ENCODE measurements at regions not wholly inside any gene's neighbourhood (a gene's known extent, or its start where the extent isn't known, plus 50 kb on each side); places are given as distances from the start of the nearest gene placed in this dataset.
"Not testable (repeated sequence)": the region's sequence is repeated elsewhere in the genome, so short reads cannot be mapped to it uniquely, and the experiment has no call there.

GRCh38 chr14:44385296-44385695 lies 121.8 kb downstream of the FSCB start:
- DNase-seq: not testable (repeated sequence)

GRCh38 chr14:44384601-44385293 lies 122.3 kb downstream of the FSCB start:
- DNase-seq: not testable (repeated sequence)

DNA sequence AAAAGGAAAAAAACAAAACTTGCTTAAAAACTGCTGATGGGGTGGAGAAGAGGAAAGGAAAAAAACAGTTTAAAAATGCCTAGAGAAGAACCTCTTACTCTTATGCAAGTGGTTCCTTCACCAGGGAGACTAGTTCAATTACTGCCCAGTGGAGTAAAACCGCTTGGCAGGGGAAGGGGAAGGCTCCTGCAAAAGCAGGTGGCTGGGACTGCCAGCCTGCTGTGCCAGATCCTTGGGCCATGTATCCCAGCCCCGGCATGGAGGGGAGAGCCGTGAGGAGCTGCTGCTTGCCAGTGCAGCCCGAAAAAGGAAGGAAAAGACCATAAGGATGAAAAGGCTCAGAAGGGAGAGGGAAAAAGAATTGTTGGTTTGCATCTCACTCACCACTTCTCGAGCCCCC lies 123.0 kb downstream of the FSCB start:
- no peak for DNase-seq

- no peak for DNase-seq
Observed at GRCh38 chr14:44383636-44384035, 123.4 kb downstream of the FSCB start.

GRCh38 chr14:44379292-44379977 lies 127.6 kb downstream of the FSCB start:
- DNase-seq: no peak

DNA sequence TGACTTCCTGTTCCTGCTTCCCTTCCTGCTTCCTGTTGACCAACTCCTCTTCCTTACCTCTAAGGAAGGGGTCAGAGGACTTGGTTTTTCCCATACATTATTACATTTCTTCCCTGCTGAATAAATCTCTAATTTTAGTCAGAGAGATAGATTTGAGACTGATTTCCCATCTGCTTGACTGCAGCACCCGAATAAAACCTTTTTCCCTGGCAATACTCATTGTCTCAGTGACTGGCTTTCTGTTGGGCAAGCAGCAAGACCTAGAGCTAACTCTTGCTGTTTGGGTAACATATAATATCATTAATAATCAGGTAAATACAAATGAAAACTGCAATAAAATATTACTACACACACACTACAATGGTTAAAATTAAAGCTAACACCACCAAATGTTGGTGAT lies 132.2 kb downstream of the FSCB start:
- DNase-seq: no peak

DNA sequence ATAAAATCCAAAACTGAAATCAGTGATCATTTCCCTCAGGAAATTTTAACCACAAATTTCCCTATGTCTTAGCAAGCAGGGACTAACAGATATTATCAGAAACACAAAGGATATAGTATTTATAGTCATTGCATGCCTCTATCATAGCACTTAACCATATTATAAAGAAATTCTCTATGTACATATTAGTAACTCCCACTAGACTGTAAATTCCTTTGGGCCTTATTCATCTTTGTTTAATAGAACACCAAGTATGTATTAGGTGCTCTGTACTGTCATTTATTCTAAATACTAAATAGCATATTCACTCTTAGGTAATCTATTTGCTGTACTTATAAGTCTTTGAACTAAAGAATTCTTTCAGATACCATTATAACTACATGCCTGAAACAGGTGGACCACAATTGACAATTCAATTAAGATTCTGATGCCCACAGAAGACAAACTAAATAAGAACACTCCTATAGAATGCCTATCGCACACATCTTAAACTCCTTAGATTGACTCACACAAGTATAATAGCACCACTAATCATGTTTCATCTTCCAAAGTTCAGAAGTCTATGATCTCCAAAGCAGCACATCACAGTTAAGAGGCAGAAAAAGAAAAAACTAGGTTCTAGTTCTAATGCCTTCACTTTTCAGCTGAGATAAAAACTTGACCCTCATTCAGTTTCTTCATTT lies 134.1 kb downstream of the FSCB start:
- no peak for DNase-seq

DNA sequence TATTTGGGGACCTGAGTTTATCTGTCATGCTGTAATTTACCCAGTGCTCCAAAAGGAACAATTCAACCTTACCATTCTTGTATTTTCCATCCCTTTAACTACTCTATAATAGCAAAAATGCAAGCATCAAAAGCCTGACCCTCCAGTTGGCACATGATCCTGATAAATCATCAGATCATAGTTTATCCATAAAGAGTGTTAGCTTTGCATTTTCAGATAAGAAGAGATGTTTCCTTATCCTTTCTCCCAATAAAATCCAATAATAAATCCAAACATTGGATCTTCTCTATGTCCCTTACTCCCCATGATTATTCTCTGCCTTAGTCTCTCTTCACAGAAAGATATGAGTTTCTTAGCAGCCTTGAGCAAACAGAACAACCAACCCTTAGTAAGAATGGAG lies 134.9 kb downstream of the FSCB start:
- DNase-seq: no peak

GRCh38 chr14:44370727-44371126 lies 136.4 kb downstream of the FSCB start:
- no peak for DNase-seq

DNA sequence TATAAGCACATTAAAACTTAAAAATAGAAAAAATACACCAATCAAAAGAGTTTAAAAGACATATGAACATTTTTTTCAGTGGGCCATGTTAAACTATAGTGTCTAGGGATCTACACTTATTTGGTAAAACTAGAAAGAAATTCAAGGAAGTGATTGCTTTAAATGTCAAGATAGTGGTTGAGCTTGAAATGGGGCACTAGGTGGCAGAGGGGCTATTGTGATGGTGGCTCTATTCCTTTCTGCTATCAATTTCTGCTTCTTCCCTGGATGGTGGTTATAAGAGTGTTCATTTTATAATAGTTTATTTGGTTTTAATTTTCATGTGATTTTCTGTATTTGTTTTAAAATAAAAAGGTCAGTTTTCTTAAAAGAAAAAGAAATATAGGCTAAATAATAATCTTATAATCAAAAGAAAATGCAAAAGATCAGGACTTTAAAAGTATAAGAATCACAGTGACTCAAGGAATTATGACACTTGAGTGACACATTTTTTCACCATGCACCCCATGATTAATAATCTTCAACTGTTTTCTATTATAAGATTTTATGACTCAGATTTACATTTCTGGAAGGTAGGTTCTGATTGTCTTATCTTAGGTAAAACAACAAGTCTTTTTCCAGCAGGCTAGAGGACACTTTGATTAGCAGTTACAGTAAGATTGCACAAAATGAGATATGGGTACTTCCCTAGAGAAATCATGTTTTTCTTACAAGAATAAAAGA lies 137.5 kb downstream of the FSCB start:
- no peak for DNase-seq

DNA sequence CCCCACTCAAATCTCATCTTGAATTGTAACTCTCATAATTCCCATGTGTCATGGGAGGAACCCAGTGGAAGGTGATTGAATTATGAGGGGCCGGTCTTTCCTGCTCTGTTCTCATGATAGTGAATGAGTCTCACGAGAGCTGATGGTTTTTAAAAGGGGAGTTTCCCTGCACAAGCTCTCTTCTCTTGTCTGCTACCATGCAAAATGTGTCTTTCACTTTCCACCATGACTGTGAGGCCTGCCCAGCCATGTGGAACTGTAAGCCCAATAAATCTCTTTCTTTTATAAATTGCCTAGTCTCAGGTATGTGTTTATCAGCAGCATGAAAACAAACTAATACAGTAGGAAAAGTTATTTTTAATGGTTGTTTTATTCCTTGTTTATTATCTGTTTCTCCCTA lies 146.0 kb downstream of the FSCB start:
- DNase-seq: no peak

- DNase-seq: no peak
Observed at GRCh38 chr14:44353805-44354204, 153.3 kb downstream of the FSCB start.

GRCh38 chr14:44352201-44352600 lies 154.9 kb downstream of the FSCB start:
- DNase-seq: no peak

GRCh38 chr14:44347316-44347715 lies 159.8 kb downstream of the FSCB start:
- no peak for DNase-seq

DNA sequence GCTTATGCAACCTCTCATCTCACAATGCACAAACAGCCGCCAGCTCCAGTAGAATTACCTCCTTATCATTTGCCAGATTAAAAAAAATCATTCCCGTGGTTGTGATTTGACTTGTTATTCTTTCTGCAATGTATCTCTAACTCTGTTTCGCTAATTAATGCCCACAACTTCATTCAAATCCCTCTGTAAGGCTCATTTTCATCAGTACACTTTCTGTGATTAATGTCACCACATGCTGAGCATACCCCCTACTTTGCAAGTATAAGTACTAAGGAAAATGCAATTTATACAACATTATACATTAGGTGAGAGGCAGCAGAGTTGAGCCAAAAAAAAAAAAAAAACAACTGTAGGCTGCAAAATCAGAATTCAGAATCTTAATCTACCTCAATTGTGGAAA lies 166.0 kb downstream of the FSCB start:
- DNase-seq: no peak

- DNase-seq: no peak
Observed at GRCh38 chr14:44339862-44340261, 167.2 kb downstream of the FSCB start.

DNA sequence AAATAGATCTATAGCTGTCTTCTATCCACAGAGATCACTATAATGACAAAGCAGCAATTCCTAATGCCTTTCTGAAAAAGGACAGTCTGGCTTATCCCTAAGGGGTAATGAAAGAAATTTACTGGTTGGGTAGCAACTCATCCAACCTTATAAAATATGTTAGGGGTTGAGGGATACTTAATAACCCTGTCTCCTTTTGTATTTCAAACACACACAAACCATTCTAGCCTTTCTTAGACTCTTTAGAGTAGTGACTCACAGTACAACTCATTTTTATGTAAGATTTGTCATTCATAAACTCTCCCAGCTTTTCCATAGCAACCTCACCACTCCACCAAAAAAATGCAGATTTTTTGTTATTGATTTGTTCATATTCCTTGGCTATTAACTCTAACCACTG lies 167.9 kb downstream of the FSCB start:
- DNase-seq: no peak

GRCh38 chr14:44317441-44317746 lies 189.7 kb downstream of the FSCB start:
- DNase-seq: no peak

DNA sequence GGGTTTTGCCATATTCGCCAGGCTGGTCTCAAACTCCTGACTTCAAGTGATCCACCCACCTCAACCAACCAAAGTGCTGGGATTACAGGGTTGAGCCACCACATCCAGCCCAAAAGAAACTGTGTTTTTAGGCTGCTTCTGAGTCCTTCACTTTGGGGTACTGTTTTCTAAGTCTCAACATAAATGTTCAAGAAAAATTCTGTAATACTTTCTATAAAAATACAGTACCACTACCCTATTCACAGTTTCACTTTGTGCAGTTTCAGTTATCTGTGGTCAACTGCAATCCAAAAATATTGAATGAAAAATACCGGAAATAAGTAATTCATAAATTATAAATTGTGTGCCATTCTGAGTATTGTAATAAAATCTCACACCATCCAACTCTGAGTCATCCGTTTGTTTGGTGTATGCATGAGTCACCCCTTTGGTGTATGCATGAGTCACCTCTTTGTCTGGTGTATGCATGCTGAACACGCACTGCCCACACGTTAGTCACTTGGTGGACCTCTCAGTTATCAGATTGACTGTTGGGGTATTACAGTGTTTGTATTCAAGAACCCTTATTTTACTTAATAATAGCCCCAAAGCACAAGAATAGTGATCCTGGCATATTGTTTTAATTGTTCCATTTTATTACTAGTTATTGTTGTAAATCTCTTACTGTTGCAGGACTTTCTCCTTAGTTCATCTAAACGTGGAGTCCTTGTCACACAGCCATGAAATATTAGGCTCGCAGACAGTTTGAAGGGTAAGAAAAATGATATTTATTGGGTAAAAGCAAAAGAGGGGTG lies 190.2 kb downstream of the FSCB start:
- DNase-seq: no peak

DNA sequence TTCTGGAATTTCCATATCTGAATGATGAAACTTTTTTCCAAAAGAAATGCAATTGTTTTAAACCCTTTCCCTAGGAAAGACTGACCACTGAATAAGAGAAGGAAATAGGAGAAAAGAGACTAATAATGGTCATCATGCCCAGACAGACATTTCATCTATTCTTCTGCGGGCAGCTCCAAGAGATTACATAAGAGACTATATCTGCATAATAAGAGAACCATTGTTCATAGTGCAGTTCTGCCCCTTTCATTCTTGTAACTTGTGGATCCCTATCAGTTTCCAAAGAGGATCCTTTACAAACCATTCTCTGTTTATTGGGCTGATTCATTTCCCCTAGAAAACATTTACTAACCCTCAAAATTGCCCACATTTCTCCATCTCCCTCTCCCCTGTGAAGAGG lies 197.8 kb downstream of the FSCB start:
- DNase-seq: no peak

DNA sequence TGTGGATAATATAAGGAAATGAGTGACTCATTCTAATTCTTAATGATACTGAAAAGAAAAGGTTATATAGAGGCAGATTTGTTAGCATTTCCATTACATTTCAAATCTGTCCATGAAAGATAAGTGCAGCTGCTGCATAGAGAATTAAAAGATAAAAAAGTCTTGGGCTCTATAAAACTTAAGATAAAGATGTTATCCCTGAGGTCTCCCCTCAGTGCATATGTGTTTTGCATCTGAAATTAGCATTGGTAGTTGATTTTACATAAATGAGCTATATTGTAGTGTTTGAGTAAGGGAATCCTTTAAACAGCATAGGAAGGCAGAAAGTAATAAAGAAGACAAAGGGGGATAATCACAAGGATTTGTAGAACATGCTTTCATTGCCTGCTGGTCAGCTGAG lies 206.2 kb downstream of the FSCB start:
- DNase-seq: no peak

DNA sequence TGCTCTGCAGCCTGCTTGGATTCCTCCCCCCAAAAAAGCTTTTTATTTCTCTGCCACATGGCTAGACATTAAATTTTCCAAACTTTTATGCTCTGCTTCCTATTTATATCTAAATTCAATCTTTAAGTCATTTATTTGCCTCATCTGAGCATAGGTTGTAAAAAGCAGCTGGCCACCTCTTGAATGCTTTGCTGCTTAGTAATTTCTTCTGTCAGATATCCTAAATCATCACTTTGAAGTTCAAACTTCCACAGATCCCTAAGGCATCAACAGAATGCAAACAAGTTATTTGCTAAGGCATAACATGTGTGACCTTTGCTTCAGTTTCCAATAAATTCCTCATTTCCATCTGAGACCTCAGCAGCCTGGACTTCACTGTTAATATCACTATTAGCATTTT lies 209.6 kb downstream of the FSCB start:
- DNase-seq: no peak

GRCh38 chr14:44291366-44291915 lies 215.6 kb downstream of the FSCB start:
- DNase-seq: no peak

Measured in activated gamma-delta T cell (primary cell).